Epithelial cell of prostate (primary cell): ENCODE measurements at regions not wholly inside any gene's neighbourhood (a gene's known extent, or its start where the extent isn't known, plus 50 kb on each side); places are given as distances from the start of the nearest gene placed in this dataset.
"Not testable (repeated sequence)": the region's sequence is repeated elsewhere in the genome, so short reads cannot be mapped to it uniquely, and the experiment has no call there.

Experiments
- DNase-seq: peaks from one replicate; pipeline ENCODE4 v3.0.0-alpha.2; 2011; ENCODE audit warnings: low read depth, low spot score
- H3K27ac ChIP-seq: fragments of 450-650 bp; 2 replicates; pipeline ENCODE4 v1.5.1; 2017; ENCODE audit warnings: mild to moderate bottlenecking

DNA sequence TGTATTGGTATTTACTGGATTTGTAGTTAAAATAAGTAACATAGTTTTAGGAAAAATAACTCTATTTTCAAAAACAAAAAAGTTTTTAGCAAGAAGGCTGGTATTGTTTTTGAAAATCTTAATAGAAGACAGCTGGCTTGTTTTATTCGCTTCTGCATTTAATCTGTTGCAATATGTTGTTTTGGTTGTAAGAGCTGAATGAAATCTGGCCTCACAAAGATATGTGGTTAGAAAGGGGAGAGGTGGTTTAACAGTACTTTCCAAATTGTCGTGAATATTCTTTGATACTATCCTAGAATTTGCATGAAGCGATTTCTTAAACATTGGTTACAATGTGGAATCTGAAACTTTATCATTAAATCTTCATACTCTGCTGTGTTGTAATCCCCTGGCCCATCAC lies 355.9 kb upstream of the FZD8 start:
- DNase-seq: no peak
- H3K27ac ChIP-seq: no peak overlapping the region

DNA sequence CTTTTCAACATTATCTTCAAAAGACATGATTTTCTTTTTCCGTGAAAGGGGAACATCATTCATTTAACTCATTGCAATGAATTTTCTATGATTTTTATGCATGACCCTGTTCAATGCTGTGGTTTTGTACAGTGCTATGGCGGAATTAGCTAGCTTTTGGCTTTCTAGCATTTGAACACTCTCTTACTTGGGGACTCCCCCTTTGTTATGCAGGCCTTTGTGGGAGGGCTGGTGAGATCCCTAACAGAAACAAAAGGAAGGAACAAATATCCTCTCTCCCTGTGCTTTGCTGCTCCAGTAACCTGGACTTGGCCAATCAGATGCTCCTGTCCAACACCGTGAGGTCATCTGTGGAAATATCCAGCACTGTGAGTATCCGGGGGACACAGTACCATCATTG lies 353.4 kb upstream of the FZD8 start:
- H3K27ac ChIP-seq: no peak overlapping the region
- no peak for DNase-seq

DNA sequence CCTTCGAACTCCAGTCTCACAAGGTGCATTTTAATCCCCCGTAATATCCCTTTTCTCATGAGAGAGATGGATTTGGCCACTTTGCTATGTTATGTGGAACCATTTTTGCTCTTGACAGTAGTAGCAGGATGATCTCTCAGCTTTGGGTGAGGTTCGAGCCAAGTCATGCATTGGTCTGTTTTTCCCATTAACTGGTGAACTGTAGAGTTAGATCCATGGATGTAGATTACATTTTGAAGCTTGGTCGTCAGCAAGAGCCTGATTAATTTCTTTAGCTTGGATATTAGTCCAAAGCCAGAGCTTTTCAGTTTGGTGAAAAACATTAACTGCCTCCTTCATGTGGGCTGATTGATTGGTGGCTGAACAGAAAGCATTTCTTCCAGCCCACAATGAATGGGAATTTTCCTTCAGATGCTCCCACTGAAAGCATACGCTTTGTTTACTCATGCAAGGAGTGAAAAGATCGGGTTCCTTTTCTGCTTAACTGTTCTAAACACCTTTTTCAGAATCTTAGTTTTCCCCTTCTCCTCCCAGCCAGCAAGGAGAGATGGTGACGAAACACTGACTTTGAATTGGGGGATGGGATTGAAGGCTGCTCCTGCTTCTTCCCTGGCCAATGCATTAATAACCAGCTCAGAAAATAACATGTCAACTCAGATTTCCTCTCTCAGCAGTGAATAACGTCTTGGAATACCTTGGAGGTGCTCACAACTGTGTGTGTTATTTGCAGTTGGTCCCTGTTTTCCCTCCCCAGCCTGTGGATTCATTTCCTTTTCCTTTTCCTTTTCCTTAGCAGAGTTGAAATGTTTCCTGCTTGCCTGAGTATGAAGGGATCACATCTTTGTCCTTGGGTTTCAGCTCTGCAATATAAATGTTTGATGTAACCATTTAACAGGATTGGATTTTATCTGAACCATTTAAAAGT lies 351.8 kb upstream of the FZD8 start:
- DNase-seq: no peak
- no peak overlapping the region for H3K27ac ChIP-seq

DNA sequence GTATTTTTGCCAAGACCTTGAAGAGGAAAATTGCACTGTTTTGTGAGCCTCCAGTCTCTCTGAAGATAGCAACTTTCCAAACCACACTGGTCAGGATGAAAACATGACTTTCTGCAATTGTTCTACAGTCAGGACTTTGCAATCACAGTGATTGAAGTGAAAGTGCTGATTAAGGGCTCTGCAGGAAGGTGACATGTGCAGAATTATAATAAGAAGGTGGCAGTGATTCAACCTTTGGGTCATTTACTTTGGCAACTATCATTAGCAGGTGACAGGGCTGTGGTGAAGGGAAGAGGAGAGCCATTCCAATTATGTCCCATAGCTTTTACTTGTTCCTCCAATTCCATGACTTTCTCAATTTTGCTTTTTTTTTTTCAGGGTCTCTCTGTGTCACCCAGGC lies 350.0 kb upstream of the FZD8 start:
- no peak for DNase-seq

DNA sequence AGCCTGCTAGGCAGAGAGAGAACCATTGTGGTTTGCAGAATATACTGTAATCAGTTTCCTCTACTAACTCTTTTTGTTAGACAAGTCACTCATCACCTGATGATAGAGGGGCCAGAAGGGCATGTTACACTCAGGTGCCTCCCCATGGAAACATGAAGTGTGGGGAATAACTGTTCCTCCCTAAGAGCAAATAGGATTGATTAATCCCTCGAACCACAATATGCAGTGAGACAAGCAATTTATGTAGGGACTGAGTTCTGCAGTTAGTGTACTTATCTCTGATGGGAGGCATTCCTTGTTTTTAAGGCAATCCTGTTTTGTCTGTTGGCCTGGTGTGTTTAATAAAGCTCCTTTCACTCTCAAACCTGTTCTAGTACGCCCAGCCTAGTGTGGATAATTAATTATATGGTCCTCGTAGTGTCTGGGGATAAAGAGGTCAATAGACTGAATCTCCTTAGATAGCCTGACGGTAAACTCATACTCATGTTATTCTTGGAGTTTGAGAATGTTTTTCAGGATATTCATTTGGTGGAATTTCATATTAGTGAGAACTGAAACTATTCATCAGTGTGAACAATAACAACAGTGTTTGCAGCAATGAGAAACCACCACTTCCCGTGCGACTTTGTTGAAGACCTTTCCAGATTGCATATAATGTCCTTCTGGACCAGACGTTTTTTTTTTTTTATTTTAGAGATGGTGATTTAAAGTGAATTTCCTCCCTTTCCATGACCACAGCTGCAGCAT lies 344.8 kb upstream of the FZD8 start:
- DNase-seq: no peak
- no peak overlapping the region for H3K27ac ChIP-seq

More for the DNA sequence above, 350.0 kb upstream of the FZD8 start:
- H3K27ac ChIP-seq: no peak overlapping the region

DNA sequence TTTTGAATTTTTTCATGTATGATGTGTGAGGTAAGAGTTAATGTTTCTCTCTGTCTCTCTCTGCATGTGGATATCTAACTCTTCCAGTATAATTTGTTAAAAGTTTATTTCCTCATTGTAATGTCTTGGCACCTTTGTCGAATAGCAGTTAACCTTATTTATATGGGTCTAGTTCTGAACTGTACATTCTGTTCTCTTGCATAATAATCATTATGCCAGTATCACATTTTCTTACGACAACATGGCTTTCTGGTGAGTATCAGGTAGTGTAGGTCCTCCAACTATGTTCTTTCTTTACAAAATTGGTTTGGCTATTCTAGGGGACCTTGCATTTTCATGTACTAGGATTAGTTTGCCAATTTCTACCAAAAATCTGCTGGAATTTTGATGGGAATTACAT lies 337.0 kb upstream of the FZD8 start:
- no peak for DNase-seq
- no peak overlapping the region for H3K27ac ChIP-seq

DNA sequence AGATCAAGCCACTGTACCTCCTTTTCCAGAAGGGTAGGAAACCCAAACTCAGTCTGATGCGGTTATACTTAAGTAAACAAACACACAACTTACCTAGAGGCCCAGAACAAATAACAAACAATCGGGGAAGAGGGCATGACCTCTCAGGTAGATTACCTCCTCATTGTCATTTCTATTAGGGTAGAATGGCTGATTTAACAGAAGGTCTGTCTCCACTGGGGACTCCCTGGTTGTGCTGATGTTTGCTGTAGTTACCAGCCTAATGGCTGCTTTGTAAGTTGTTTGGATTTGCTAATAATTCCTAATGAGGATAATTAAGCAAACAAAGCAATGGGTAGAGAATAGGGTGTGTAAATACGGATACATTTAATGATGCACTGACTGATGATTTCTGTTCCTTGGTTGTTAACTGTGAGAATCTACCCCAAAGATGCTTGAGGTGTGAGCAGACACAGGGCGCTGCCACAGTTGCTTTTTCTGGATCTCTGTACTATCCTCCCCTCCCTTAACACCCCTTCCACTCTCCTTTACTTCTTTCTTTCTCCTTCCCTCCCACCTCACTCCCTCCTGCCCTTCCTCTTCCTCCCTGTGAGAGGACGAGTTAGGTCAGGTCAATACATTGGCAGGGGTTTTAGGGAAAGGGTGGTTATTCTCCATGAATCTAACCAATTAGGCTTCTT lies 332.0 kb upstream of the FZD8 start:
- DNase-seq, H3K27ac ChIP-seq: not testable (repeated sequence)

DNA sequence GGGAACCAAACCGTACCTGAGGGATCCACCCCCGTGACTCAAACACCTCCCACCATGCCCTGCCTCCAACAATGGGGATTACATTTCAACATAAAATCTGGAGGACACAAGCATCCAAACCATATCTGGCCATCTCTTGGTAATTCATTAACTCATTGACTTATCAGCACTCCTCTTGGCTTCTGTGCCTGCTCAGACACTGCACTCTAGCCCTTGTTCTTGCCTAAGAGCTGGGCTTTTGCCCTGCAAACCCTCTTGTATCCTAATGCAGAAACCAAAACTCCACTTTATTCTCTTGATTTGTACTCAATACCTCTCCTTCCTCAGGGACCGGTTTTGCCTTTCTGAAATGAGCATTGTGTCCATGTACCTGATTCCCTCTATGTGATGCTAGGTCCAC lies 330.2 kb upstream of the FZD8 start:
- H3K27ac ChIP-seq: no peak overlapping the region
- no peak for DNase-seq

DNA sequence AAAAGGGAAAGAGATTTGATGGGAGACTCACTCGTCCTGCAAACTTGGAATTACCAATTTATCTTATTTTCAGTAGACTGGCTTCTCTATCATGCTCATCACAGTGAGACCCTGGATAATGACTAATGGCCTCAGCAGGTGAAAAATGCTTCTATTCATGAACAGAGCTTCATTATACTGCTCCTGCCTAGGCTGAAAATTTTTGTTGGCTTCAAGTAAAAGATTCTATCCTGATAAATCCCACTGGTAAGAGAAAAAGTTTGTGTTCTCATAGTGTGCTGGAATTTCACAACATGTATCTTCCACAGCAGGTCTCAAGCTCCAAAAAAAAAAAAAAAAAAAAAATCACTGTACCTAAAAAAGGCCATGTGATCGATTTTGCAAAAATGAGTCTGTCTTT lies 329.3 kb upstream of the FZD8 start:
- DNase-seq: no peak
- H3K27ac ChIP-seq: no peak overlapping the region

DNA sequence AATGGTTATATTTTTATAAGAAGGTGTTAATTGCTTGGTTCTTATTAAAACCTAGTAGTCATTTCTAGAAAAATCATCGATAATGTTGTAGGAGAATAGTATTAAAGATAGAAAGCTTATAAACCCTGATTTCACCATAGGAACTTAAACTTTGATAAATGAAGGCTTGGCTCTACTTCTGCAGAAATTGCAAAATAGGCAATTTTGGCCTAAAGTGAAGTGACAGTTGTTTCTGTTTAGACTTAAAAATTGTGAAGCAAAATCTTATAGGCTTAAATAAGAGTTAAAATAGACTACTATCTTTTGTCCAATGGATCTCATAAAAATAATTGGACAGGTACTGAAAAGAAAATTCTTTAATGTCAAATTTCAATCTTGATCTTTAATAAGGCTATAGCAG lies 321.6 kb upstream of the FZD8 start:
- DNase-seq: no peak
- H3K27ac ChIP-seq: no peak overlapping the region

DNA sequence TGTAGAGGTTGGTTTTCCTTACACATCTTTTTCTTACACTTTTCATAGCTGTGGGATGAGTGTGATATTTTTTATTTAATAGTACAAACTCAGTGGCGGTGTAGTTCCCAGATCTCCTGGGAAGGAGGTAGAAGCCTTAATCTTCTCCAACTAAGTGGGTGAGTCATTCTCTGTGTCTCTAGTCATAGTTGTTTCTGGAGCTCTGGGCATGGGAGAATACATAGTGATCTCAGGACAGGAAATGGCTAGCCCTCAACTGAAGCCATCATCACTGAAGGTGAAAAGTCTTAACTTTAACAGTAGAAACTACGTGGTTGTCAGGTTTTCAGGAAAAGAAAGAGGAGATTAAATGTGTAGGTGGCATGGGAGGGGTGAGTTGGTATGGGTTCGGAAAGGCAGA lies 319.4 kb upstream of the FZD8 start:
- no peak for DNase-seq
- no peak overlapping the region for H3K27ac ChIP-seq

DNA sequence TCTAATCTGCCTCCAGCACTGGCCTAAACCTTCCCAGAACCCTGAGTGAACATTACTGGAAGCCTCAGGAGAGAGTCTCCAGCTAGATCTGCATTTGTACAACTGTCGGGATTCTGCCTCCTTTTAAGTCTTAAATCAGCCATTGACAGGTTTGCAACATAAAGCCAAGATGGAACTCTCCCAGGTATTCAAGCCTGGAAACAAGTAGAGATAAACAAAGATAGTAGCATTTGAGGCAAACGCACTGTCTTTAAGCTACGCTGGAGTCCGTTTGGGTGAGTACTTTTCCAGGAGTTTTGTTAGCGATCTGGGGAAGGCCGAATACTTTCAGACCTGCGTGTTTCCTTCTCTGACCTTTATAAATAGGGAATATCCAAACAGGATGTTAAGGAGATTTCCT lies 317.2 kb upstream of the FZD8 start:
- no peak overlapping the region for H3K27ac ChIP-seq
- DNase-seq: no peak

DNA sequence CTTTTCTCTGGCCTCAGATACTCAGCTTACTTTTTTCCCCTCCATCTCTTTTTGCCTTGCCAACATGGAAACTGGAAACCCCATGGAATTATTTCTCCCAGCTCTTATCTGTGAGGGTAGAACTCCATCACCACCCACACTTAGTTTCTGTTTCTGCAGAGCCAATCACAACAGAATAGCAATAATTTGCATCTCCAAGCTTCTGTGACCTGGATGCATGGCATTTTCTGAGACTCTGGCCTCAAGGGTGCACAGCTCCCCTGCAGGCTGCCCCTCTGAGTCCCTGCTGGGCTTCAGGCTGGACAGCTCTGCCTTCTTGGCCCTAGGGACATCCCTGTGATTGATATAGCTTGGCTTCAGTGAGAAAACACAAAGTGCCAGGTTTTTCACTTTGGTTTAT lies 316.5 kb upstream of the FZD8 start:
- not testable (repeated sequence) for H3K27ac ChIP-seq, DNase-seq

DNA sequence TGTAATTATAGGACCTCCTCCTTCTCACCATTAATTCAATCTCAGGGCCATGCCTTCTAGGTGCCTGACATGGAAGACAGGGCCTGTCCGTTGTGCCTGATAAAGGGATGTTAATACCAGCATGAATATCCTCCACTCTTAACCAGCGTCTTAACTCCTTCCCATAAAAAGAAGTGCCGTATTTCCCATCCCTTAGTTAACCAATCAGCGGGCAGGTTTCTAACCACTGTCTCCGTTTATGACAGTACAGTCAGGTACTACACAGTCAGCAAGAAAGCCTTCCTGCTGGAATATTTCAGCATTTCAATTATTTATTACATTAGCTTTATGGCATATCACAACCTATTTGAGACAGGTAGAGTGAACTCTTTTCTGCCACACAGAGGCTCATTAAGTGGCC lies 308.6 kb upstream of the FZD8 start:
- no peak overlapping the region for H3K27ac ChIP-seq
- DNase-seq: no peak

DNA sequence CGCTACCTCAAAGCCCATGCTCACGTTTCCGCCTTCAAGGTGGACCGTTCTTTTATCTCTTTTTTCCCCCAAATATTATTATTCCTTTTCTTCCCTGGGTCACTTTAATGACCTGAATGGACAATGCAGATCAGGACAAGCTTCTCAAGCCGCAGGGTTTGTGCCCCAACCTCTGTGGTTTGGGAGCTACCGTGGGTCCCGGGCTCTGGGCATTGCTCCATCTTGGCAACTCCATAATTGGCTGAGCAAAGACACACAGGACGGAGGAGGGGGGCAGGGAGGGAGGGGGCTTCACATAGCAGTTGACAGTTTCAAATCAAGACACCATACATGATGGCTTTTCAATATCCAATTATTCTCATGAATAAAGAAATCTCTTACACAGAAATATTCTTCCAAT lies 308.1 kb upstream of the FZD8 start:
- no peak overlapping the region for H3K27ac ChIP-seq
- no peak for DNase-seq

DNA sequence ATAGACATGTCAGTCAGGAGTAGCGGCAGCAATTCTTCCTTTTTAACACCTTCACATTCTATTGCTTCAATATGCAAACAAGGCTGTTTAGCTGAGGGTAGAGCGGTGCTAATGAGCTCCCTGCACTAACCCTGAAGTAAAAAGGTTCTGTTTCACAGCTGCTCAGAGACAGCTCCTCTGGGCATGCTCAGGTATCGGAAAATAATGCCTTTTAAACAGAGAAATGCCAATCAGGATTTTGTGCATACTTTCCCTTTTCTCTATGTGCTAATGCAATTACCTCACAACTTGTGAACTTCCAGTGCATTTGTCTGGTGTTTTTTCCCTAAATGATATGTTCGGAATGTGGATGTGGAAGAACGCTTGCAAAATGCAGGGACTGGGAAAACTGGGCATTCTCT lies 307.7 kb upstream of the FZD8 start:
- no peak overlapping the region for H3K27ac ChIP-seq
- DNase-seq: no peak

DNA sequence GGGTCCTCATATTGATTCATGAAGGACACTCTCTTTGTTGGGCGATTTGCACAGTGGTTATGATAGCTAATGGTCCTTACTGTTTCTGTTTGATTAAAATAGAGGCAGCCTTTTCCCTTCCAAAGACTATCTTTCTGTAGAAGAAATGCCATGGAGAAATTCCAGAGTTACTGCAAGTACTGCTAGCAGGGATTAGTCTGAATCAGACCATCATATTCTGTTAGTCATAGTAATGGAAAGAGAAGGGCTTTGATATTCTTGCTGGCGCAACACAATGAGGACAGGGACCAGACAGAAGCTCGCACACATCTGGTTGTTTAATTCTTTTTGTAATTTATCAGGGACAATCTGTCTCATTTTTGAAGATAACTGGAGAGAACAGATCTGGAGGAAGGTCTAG lies 304.5 kb upstream of the FZD8 start:
- no peak for DNase-seq
- H3K27ac ChIP-seq: no peak overlapping the region

DNA sequence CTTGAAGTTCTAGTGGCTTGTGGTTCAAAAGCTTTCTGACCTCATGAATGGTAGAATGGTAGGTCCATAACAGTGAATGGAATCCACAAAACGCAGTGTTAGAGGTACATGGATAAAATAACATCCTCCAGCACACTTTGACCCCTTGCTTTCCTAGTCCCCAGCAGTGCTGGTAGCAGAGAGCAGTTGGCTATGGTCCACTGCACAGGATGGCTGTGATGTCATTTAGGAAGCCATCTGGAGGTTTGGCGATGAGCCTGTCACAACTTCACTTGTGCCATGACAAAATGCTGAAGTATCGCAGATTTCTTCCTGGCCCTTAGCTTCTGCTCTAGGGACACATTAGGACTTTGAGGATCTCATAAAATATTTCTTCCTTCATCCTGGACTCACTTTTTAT lies 300.0 kb upstream of the FZD8 start:
- DNase-seq: no peak
- H3K27ac ChIP-seq: no peak overlapping the region

DNA sequence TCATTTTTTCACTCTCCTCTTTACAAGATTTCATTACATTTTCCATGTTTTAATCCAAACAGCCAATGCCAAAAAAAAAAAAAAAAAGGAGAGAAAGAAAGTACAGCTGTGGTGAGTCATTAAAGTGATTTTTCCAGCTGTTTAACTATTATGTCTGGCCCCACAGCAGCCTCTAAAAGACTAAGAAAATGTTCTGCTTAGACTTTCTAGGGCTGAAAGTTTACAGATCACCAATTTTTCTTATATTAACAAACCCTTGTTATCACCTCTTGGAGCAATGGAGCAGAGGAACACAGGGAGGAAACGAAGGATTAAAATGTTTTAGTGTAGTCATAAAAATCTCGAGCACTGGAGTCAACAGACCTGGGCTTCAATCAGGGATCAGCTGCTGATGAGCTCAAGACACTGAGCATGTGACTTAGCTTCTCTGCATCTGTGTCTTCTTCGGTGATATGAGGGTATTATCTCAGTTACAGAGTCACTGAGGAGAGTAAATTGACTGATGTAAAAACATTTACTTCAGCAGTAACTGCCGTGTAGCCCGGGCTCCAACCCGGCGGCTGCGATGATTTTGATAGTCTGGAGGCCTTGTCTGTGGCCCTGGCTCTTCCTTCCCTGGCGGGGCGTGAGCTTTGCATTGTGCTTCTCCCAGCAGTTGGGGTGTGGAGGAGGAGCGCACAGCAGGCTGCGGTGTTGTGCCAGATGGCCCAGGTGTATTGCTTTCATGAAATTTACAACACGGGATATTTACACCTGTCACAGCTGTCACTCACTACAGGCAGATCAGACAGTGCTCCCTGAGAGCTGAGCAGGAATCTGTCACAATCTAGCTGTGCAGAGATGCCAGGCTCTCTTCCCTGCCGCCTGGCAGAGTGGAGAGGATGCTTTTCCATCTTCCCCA lies 298.3 kb upstream of the FZD8 start:
- no peak for DNase-seq

DNA sequence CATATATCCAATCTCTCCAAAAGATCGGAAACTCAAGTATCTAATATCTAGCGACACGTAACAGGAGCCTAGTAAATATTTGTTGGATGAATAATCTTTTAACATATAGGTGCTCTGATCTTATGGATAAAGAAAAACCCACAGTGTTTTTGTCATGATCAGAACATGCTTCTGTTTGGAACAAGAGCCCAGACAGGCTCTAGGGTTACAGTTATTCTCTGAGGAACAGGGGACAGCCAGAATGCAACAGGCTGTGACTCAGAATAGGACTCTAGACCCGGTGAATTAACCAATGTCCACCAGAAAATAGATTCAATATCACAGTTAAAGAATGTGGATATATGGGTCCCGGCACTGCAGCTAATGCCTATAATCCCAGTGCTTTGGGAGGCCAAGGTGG lies 296.1 kb upstream of the FZD8 start:
- DNase-seq: no peak

More for the DNA sequence above, 298.3 kb upstream of the FZD8 start:
- no peak overlapping the region for H3K27ac ChIP-seq

More for the DNA sequence above, 296.1 kb upstream of the FZD8 start:
- H3K27ac ChIP-seq: no peak overlapping the region
